Motor neuron (in vitro differentiated cells): ENCODE measurements at regions not wholly inside any gene's neighbourhood (a gene's known extent, or its start where the extent isn't known, plus 50 kb on each side); places are given as distances from the start of the nearest gene placed in this dataset.
"Not testable (repeated sequence)": the region's sequence is repeated elsewhere in the genome, so short reads cannot be mapped to it uniquely, and the experiment has no call there.

ENCODE experiments used
- ATAC-seq, 8 experiments: fragments of 200-7000 bp; cut with Tn5 transposase; replicated peaks in 6 of 8; 2 replicates each; pipeline ENCODE4 v1.8.0; 2021; ENCODE audit warnings: mild to moderate bottlenecking in 8 of 8, moderate library complexity in 8 of 8
- H3K27ac ChIP-seq, 2 donors: fragments of 250-450 bp; sonication (Bioruptor Pico); 2 replicates each; pipeline ENCODE4 v1.9.0; 2021; ENCODE audit warnings: antibody characterized with exemption in 2 of 2, mild to moderate bottlenecking in 2 of 2, moderate library complexity in 1 of 2
- H3K4me1 ChIP-seq, 2 donors: fragments of 250-450 bp; sonication (Bioruptor Pico); replicated peaks in 1 of 2; 2 replicates each; pipeline ENCODE4 v1.6.1; 2021; ENCODE audit warnings: antibody characterized with exemption in 2 of 2, mild to moderate bottlenecking in 2 of 2, moderate library complexity in 1 of 2
- H3K4me3 ChIP-seq, 5 donors: fragments of 250-450 bp; sonication (Bioruptor Pico); 2 replicates each; pipeline ENCODE4 v1.9.0; 2021; ENCODE audit warnings: antibody characterized with exemption in 5 of 5, mild to moderate bottlenecking in 5 of 5, moderate library complexity in 4 of 5
- WGBS, 10 experiments: fragments of 450-650 bp; shearing (Covaris generic); methylation state at CpG; one replicate each; pipeline ENCODE4 v1.0.0; 2022; 5-methylcytosine and 5-hydroxymethylcytosine counted together
- in situ Hi-C, 9 experiments: fragments of 400-800 bp; cut with MboI; loops; one replicate each; pipeline ENCODE4 v1.15.0; 2021; ENCODE audit warnings: low sequenced_read_pairs in 9 of 9, low pct_unique_long_range_greater_than_20kb in 2 of 9; ENCODE audit not compliant: unreplicated experiment in 9 of 9

DNA sequence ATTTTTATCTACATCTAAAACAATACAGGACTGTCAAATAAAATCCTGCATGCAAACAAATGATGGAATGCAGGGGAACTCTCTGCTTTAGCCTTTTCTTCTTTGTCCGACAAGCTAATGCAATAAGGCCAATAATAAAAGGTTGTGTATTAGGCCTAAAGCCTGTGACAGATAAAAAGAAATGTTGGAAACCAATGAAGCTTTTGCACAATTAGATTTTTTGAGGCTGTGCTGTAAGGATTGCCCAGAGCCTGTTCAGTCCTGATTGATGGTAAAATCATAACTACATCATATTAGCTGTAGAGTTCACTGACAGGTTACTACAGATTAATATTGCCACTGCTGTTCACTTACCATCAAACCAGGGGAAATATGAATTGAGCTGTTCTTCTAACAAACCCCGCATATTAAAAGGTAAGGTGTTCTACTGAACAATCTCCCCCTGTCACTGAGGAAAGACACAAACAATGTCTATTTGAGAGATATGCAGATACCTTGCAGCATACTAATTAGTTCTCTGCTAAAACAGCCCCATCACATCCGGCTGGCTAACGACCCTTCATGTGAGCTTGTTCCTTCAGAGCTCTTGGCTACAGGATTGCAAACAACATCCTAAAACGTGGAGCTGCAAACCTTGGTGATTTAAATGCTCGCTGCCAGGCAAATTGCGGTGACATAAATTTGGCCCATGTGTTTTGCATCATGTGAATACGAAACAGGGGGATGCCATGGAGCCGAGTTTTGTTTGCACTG is 305.4 kb downstream of the MTX2 start:
- Histone ChIP-seq H3K4me3 (no peak overlapping the region), H3K27ac (peak overlapping the region; percentile 66 to 68), H3K4me1 (peaks cover 34 to 43% of the 10 kb centered on the region in 2 donors)
- in situ Hi-C loops: loop anchor here in 5 of 9 experiments (25.0 kb wide), 2 partner anchors 112 to 437 kb away; partner anchors contain the start of gene HOXD8 (in 4 of the 5)
- peak in 6 of 8 experiments; percentile 43 to 96 (median 95) for ATAC-seq
- 17 to 89% (median 54%) methylated on average over 1 to 9 of the region's 9 CpGs for WGBS, 10 experiments

DNA sequence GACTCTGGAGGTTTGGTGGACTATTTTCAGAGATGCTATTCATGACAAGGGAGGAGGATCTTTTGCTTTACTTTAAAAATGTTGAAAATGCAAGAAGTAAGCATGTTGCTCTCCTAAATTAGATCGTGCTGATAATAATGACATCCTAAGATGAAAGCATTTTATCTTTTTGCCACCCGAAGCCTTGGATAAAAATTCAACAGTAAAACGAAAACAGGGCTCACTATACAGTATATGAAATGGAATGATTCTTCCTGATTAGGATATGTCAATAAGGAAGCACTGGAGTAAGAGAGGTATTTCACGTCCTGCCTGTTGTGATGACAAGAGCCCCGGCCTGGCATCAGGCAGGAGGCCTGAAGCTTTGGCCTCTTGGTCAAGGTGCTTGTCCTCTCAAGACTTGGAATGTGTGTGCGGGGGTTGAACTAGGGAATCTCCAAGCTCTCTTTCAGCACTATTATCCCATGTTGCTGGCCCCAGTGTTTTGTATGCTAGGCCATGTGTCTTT is 306.0 kb downstream of the MTX2 start:
- H3K4me3 ChIP-seq: no peak overlapping the region
- in situ Hi-C loops: no loop called here
- H3K4me1 ChIP-seq: peaks cover 32 to 40% of the 10 kb centered on the region in 2 donors
- WGBS, 10 experiments: 40 to 100% (median 89%) methylated on average over 1 to 6 of the region's 6 CpGs
- peak in 1 of 8 experiments; percentile 20 for ATAC-seq
- peak overlapping the region; percentile 66 to 68 for H3K27ac ChIP-seq

DNA sequence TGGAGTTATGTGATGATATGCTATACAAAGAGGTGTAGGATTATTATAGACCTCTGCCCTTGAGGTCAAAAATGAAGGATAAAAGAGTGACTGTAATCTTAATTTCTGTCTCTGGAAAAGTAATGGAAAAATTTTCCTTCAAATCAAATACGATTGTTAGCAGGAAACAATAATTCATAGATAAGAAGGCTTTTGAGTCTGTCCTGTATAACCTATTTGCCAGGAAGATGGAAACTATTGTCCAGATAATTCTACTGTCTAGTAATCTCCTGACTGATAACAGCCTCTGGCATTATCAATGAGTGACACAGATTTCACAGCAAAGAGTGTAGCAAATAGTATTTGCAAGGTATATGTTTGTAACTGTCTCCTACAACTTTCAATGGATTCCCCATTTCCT is 307.8 kb downstream of the MTX2 start:
- WGBS, 10 experiments: 43 to 100% (median 88%) methylated on average over 1 of the region's 1 CpG; no CpG with 5 or more reads in 1 of the 10 experiments
- Histone ChIP-seq H3K4me3 (no peak overlapping the region), H3K27ac (no peak overlapping the region), H3K4me1 (peaks cover 40 to 49% of the 10 kb centered on the region in 2 donors)
- in situ Hi-C loops: no loop called here
- no peak for ATAC-seq

DNA sequence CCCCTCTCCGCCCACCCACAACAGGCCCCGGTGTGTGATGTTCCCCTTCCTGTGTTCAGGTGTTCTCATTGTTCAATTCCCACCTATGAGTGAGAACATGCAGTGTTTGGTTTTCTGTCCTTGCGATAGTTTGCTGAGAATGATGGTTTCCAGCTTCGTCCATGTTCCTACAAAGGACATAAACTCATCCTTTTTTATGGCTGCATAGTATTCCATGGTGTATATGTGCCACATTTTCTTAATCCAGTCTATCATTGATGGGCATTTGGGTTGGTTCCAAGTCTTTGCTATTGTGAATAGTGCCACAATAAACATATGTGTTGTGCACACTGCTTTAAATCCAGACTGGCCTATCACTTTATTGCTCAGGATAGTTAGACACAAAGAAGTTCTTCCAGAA is 309.1 kb downstream of the MTX2 start:
- H3K4me3 ChIP-seq, H3K27ac ChIP-seq, ATAC-seq, in situ Hi-C loops: not testable (repeated sequence)
- 100% methylated on average over 1 of the region's 4 CpGs; no CpG with 5 or more reads in 8 of the 10 experiments for WGBS, 10 experiments
- peaks cover 44 to 53% of the 10 kb centered on the region in 2 donors for H3K4me1 ChIP-seq

DNA sequence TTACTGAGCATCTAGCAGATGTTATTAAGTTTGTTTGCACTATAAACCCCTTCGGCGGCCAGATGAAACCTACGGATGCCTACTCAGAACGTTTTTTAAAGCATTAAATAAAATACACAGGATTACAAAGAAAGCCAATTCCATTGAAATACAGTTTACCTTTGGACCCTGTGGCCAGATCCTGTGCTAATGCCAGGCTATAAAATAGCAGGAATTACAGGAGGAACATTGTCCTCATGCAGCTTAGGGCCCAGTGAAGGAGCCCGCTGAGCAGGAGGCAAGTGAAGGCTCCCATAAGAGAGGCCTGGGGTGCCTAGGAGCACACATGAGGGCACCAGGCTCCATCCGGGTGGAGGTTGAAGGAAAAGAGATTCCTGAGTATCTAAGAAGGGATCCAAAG is 310.4 kb downstream of the MTX2 start:
- 77 to 100% (median 88%) methylated on average over 1 to 6 of the region's 6 CpGs; no CpG with 5 or more reads in 1 of the 10 experiments for WGBS, 10 experiments
- no peak for ATAC-seq
- Histone ChIP-seq H3K4me1 (peaks cover 40 to 44% of the 10 kb centered on the region in 2 donors), H3K4me3 (no peak overlapping the region), H3K27ac (no peak overlapping the region)
- in situ Hi-C loops: no loop called here

DNA sequence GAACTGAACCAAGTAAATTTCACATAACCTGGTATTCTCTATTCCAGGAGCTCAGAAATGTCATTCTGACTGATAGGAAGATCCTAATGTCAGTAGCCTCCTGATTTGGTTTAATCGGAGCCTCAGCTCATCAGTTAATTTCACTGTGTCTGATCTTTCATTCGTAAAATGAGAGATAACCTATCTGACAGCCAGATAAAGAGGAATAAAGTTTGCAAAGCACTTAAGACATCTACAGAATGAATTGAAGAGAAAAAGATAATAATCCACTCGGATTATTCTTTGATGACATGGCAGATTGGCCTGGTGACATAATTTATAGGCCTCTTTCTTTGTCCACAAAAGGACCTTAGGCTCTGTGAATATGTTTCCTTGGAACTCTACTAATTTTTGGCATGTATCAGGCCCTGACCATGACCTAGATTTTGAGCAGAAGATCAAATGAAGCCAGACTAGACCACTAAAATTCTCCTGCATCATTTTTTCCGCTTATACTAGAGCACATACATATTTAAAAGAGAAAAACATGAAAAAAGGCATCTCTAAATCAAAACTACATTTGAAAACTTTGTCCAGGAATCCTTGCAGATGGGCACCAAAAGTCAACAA is 312.4 kb downstream of the MTX2 start:
- peak in 1 of 8 experiments; percentile 51 for ATAC-seq
- H3K27ac ChIP-seq: no peak overlapping the region
- in situ Hi-C loops: no loop called here
- no peak overlapping the region for H3K4me3 ChIP-seq
- peaks cover 35 to 38% of the 10 kb centered on the region in 2 donors for H3K4me1 ChIP-seq
- WGBS, 10 experiments: 42 to 81% (median 71%) methylated on average over 1 to 4 of the region's 4 CpGs

DNA sequence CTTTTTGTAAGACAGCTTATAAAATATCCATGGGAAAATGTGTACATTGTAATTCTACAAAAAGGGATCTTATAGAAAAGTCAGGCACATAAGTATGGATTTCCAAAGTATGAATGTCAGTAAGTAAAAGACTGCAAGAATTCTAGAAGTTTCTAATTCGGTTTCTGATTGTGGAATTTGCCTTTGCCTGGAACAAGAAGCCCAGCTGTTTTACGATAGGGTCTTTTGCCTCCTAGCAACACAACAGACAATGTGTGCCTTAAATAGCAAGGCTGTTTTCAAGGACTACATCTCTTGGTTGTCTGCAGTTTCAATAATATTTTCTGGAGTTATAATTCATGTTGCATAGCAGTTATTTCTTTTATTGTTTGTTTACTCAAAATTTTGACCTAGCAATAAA is 312.9 kb downstream of the MTX2 start:
- ATAC-seq: peak in 1 of 8 experiments; percentile 18
- no peak overlapping the region for H3K4me3 ChIP-seq
- in situ Hi-C loops: no loop called here
- no peak overlapping the region for H3K27ac ChIP-seq
- 21 to 62% (median 44%) methylated on average over 1 to 2 of the region's 2 CpGs; no CpG with 5 or more reads in 2 of the 10 experiments for WGBS, 10 experiments
- peaks cover 37 to 43% of the 10 kb centered on the region in 2 donors for H3K4me1 ChIP-seq

DNA sequence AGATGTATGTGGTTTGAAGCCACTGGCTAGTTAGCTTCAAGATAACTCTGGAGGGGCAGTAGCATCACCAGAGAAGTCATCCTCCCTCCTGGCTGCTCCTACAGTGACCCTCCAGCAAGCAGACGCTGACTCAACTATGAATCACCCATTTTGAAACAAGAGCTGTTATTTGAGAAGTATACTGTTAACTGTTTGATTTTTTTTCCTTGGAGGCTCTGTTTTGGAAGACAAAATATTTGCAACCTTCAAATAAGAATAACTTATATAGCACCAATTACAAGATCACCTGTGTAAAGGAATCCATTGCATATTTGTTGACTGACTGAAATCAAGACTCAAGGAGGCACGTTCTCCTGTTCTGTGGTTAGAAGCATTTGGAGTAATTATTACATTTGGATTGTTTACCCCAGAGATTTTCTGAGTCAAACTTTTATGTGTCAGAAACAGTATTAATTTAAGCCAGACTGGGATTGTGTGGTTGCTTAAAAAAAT is 313.8 kb downstream of the MTX2 start:
- Histone ChIP-seq H3K27ac (no peak overlapping the region), H3K4me1 (peaks cover 46 to 51% of the 10 kb centered on the region in 2 donors), H3K4me3 (no peak overlapping the region)
- peak; percentile 79 to 97 (median 93) for ATAC-seq
- WGBS, 10 experiments: 0 to 81% (median 41%) methylated on average over 1 to 2 of the region's 2 CpGs; no CpG with 5 or more reads in 2 of the 10 experiments
- in situ Hi-C loops: no loop called here

DNA sequence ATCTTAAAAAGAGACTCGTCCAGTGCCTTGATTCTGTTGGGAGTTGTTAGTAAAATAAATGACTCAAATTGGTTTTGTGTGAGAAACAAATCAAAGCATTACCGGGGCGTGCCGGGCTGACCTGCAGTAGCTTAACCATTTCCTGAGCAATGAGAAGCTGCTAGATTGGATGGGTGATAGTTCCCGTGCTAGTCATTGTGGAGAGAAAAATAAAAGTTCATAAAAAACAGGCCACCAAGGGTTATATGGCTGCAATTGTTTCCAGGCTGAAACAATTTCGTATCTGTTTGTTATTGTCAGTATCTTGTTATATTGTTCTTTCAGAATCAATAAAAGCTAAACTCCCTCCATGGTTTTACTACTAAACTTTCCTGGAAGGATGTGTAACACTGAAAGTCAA is 314.4 kb downstream of the MTX2 start:
- 0 to 50% (median 19%) methylated on average over 3 to 6 of the region's 6 CpGs for WGBS, 10 experiments
- ATAC-seq: peak in 3 of 8 experiments; percentile 22 to 56 (median 24)
- H3K4me1 ChIP-seq: peaks cover 51 to 56% of the 10 kb centered on the region in 2 donors
- in situ Hi-C loops: no loop called here
- no peak overlapping the region for H3K27ac ChIP-seq
- no peak overlapping the region for H3K4me3 ChIP-seq

DNA sequence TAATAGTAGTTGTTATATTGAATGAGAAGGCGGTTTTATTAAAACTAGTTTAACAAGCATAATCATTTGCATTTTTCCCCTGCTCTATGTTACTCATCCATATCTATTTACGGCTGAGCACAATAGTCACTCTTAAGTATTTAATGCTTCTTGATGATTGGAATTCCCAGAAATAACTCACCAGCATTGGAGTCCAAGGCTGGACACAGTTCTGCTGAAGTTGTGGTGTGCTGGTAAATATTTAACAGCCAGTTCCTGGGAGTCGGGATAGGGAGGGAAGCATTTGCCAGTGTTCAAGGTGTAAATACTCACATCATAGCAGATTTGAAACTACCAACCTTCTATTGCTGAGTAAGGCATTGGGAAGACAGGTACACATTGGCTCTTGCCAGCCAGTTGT is 315.1 kb downstream of the MTX2 start:
- Histone ChIP-seq H3K4me1 (peaks cover 59 to 64% of the 10 kb centered on the region in 2 donors), H3K27ac (no peak overlapping the region), H3K4me3 (no peak overlapping the region)
- WGBS, 10 experiments: 0 to 100% (median 67%) methylated on average over 1 to 3 of the region's 3 CpGs; no CpG with 5 or more reads in 1 of the 10 experiments
- peak in 3 of 8 experiments; percentile 54 to 83 (median 63) for ATAC-seq
- in situ Hi-C loops: no loop called here

DNA sequence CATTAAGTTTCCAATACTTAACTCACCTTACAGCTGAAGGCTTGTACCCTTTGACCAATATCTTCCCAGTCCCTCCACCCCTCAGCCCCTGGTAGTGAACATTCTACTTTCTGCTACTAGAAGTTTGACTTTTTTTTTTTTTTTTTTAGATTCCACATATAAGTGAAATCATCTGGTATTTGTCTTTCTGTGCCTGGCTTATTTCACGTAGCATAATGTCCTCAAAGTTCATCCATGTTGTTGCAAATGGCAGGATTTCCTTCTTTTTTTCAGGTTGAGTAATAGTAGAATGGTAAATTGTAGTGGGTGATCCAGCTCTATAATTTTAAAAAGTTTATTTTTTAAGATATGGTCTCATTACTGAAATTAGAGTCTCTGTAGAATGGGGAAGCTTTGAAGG is 316.0 kb downstream of the MTX2 start:
- H3K27ac ChIP-seq: no peak overlapping the region
- 83 to 100% (median 100%) methylated on average over 1 of the region's 1 CpG; no CpG with 5 or more reads in 3 of the 10 experiments for WGBS, 10 experiments
- no peak overlapping the region for H3K4me3 ChIP-seq
- H3K4me1 ChIP-seq: peaks cover 67 to 73% of the 10 kb centered on the region in 2 donors
- in situ Hi-C loops: no loop called here
- no peak for ATAC-seq

DNA sequence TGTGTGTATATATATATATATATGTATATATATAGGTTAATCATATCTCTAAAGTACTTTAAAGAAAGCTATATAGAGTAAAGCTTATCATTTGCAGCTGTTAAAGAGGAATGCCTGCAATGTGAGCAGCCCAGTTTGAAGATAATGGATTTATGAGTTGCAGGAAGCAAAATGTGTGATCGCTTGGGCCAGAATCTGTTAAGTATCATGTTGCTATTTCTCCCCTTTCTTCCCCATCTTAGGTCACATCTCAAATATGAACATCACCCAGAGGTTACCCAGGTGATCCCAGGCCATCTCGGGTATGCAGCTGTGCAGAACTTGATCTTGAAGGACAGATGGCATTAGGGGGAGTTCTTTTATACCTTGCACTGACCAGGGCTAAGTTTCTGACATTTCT is 316.5 kb downstream of the MTX2 start:
- Histone ChIP-seq H3K4me1 (peaks cover 72 to 78% of the 10 kb centered on the region in 2 donors), H3K27ac (no peak overlapping the region), H3K4me3 (no peak overlapping the region)
- ATAC-seq: no peak
- in situ Hi-C loops: no loop called here
- WGBS, 10 experiments: 0 to 100% (median 20%) methylated on average over 1 to 2 of the region's 2 CpGs; no CpG with 5 or more reads in 5 of the 10 experiments

DNA sequence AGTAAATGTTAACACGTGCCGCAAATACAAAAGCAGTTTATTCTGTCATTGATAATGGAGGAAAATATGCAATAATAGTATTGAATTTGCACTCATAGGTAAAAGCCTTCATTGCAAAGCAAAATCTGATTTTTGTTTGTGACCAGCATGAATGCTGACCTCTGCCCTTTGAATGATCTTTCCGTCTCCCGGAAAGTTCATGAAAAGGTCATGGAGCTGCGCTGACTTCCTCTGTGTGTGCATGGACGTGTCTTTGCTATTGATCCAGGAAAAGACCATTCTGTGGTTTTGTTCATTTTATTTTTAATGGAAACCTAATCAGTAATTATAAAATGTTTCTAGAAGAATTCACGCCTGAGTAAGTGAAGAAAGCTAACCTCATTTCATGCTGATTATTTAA is 320.0 kb downstream of the MTX2 start:
- in situ Hi-C loops: no loop called here
- peaks cover 51 to 57% of the 10 kb centered on the region in 2 donors for H3K4me1 ChIP-seq
- WGBS, 10 experiments: 4 to 96% (median 43%) methylated on average over 4 to 7 of the region's 7 CpGs; no CpG with 5 or more reads in 1 of the 10 experiments
- peak in 1 of 8 experiments; percentile 18 for ATAC-seq
- peak overlapping the region; percentile 38 to 69 for H3K27ac ChIP-seq
- H3K4me3 ChIP-seq: peak overlapping the region in 2 of 5 donors; percentile 0 to 7
